Heart left ventricle (tissue), 13 donors: ENCODE measurements at regions not wholly inside any gene's neighbourhood (a gene's known extent, or its start where the extent isn't known, plus 50 kb on each side); places are given as distances from the start of the nearest gene placed in this dataset.

ENCODE experiments used
- CTCF ChIP-seq, 12 donors: fragments of 200-600 bp; sonication (generic) in 4 of 12; IDR thresholded peaks; one replicate each; pipeline versions ENCODE4 v1.5.0 to v1.8.0; 2018 to 2022; ENCODE audit warnings: antibody characterized with exemption in 12 of 12, mild to moderate bottlenecking in 5 of 12
- POLR2A ChIP-seq, 2 donors: fragments of 450-650 bp; IDR thresholded peaks; one replicate each; pipeline ENCODE4 v1.6.1; 2017; ENCODE audit warnings: antibody characterized with exemption in 2 of 2, mild to moderate bottlenecking in 2 of 2, moderate library complexity in 2 of 2
- donor health status: ischemic (EF 13 %, LVEDD 7.1; RV severe dilation, severe dysfunction).
- donor health status: DM: no; HTN: yes; CAD: no.
- donor health status: DM: no; HTN: no; CAD: no.
- donor health status: ischemic (EF 25% LVEDD 6.9; RV normal size, moderate dysfunction).
- donor health status: ischemic (EF 25% LVEDD 5.7; RV mildly dilated, moderate dysfunction).
- donor health status: ischemic (EF 35%, LVEDD 5.7; RV mildly dilated, moderate dysfunction).
- donor health status: nonischemic (EF 11% LVEDD 7.7; RV severe dilation, severe dysfunction).
- donor health status: DM: yes; HTN: yes; CAD: no.
- donor health status: PGD.
- donor health status: ischemic (EF 29% LVEDD 5.4; RV normal size, mild dysfunction).
- donor health status: nonischemic (EF 23%, LVEDD 6.1; RV moderate dilation, normal function).

DNA sequence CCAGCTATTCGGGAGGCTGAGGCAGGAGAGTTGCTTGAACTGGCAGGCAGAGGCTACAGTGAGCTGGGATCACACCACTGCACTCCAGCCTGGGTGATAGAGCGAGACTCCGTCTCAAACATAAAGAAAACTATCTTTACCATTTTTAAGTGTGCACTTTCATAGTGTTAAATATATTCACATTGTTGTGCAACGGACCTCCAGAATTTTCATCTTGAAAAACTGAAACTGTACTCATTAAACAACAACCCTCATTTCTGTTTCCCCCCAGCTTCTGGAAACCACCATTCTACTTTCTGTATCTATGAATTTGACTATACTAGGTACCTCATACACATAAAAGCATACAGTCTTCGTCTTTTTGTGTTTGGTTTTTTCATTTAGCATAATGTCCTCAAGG is 375.1 kb downstream of the SHQ1 start:
- TF ChIP-seq CTCF (IDR thresholded peaks at IDR 0.05) (no peak), POLR2A (IDR thresholded peaks at IDR 0.05) (no peak)
